A673 (cell line): ENCODE measurements at regions not wholly inside any gene's neighbourhood (a gene's known extent, or its start where the extent isn't known, plus 50 kb on each side); places are given as distances from the start of the nearest gene placed in this dataset.
A peak's percentile ranks its signal among the peaks of the same experiment; 100 is the strongest.

Source experiments
- BruUV-seq: library from RNA; stranded (reverse); fragments of 400-500 nt; replicated peaks from 2 replicates; lab custom pipeline; 2021; lab: Mats Ljungman, UMichigan
- CTCF ChIA-PET: fragments of 300-600 bp; sonication (Branson Sonifier 250); formaldehyde crosslinking; loops from one replicate; lab custom pipeline; 2022; ENCODE audit warnings: antibody characterized with exemption; lab: Charles Lee
- POLR2A ChIA-PET: fragments of 300-600 bp; sonication (Branson Sonifier 250); formaldehyde crosslinking; loops from one replicate; lab custom pipeline; 2022; ENCODE audit warnings: antibody characterized with exemption; ENCODE audit not compliant: low non-redundant PET; lab: Charles Lee
- DNase-seq: peaks from one replicate; pipeline ENCODE4 v3.0.0-alpha.2; 2015; ENCODE audit warnings: low spot score
- H3K27ac ChIP-seq: fragments of 200-600 bp; sonication (generic); 2 replicates; pipeline ENCODE4 v1.5.1; 2016; ENCODE audit warnings: mixed run types, low read depth, mild to moderate bottlenecking, mixed read lengths, antibody characterized with exemption, low read length; ENCODE audit not compliant: poor library complexity, severe bottlenecking
- H3K27me3 ChIP-seq: fragments of 200-600 bp; sonication (generic); replicated peaks from 2 replicates; pipeline ENCODE4 v1.6.1; 2017; ENCODE audit warnings: mixed run types, low read depth, mild to moderate bottlenecking, mixed read lengths, antibody characterized with exemption, low read length; ENCODE audit not compliant: insufficient read depth, poor library complexity
- H3K36me3 ChIP-seq: fragments of 200-600 bp; sonication (generic); 2 replicates; pipeline ENCODE4 v1.6.1; 2016; ENCODE audit warnings: mixed run types, mild to moderate bottlenecking, mixed read lengths, antibody characterized with exemption, low read length; ENCODE audit not compliant: insufficient read depth, poor library complexity, severe bottlenecking
- H3K4me1 ChIP-seq: fragments of 200-600 bp; sonication (generic); 2 replicates; pipeline ENCODE4 v1.6.1; 2017; ENCODE audit warnings: mixed run types, mild to moderate bottlenecking, mixed read lengths, antibody characterized with exemption, low read length; ENCODE audit not compliant: insufficient read depth, poor library complexity, severe bottlenecking
- H3K4me3 ChIP-seq: fragments of 200-600 bp; sonication (generic); 2 replicates; pipeline ENCODE4 v1.5.1; 2016; ENCODE audit warnings: low read depth, mixed run types, mild to moderate bottlenecking, mixed read lengths, low read length; ENCODE audit not compliant: poor library complexity, severe bottlenecking
- H3K9me3 ChIP-seq: fragments of 200-600 bp; sonication (generic); 2 replicates; pipeline ENCODE4 v1.6.1; 2016; ENCODE audit warnings: mixed run types, low read depth, mild to moderate bottlenecking, mixed read lengths, antibody characterized with exemption, low read length; ENCODE audit not compliant: poor library complexity, severe bottlenecking
- CTCF ChIP-seq: fragments of 300-800, 200-600 bp; sonication (generic); conservative IDR thresholded peaks from 2 replicates; pipeline ENCODE4 v1.5.1; 2017; ENCODE audit warnings: low read depth, mild to moderate bottlenecking, antibody characterized with exemption, low read length, moderate library complexity, mixed read lengths
- EZH2 ChIP-seq: fragments of 200-600 bp; sonication (generic); IDR thresholded peaks from 2 replicates; pipeline ENCODE4 v1.6.1; 2017; ENCODE audit warnings: borderline replicate concordance, low read depth, mild to moderate bottlenecking, mixed read lengths, antibody characterized with exemption, low read length; ENCODE audit not compliant: poor library complexity, severe bottlenecking
- intact Hi-C: fragments of 100-400 bp; cut with micrococcal nuclease; formaldehyde crosslinking; loops from one replicate; pipeline ENCODE4 v1.10.0; 2022; ENCODE audit not compliant: unreplicated experiment

GRCh38 chr2:104332731-104333130 is 521.2 kb upstream of the POU3F3 start:
- BruUV-seq, result no TSS peak
- POLR2A ChIA-PET, result no interaction called here
- no peak for TF ChIP-seq CTCF
- no peak for TF ChIP-seq EZH2
- H3K9me3 ChIP-seq, result no peaks in the 10 kb centered on the region
- H3K4me1 ChIP-seq, result no peaks in the 10 kb centered on the region
- peak; percentile 4 for DNase-seq
- H3K36me3 ChIP-seq, result no peaks in the 10 kb centered on the region
- H3K27ac ChIP-seq, result no peak overlapping the region
- intact Hi-C loops, result no loop called here
- H3K4me3 ChIP-seq, result no peak overlapping the region
- CTCF ChIA-PET, result no interaction called here
- H3K27me3 ChIP-seq, result no peaks in the 10 kb centered on the region

GRCh38 chr2:104337869-104338268 is 516.0 kb upstream of the POU3F3 start:
- Histone ChIP-seq H3K9me3 (no peaks in the 10 kb centered on the region), H3K36me3 (no peaks in the 10 kb centered on the region), H3K4me3 (no peak overlapping the region), H3K27ac (no peak overlapping the region), H3K27me3 (no peaks in the 10 kb centered on the region), H3K4me1 (no peaks in the 10 kb centered on the region)
- intact Hi-C loops, result no loop called here
- DNase-seq, result no peak
- CTCF ChIA-PET, result no interaction called here
- no peak for TF ChIP-seq EZH2
- POLR2A ChIA-PET, result no interaction called here
- BruUV-seq, result no TSS peak

GRCh38 chr2:104340162-104340561 is 513.8 kb upstream of the POU3F3 start:
- BruUV-seq, result no TSS peak
- DNase-seq, result no peak
- CTCF ChIA-PET, result no interaction called here
- intact Hi-C loops, result no loop called here
- no peak for TF ChIP-seq CTCF
- POLR2A ChIA-PET, result no interaction called here
- Histone ChIP-seq H3K36me3 (no peaks in the 10 kb centered on the region), H3K27ac (no peak overlapping the region), H3K9me3 (no peaks in the 10 kb centered on the region), H3K4me3 (no peak overlapping the region), H3K27me3 (no peaks in the 10 kb centered on the region), H3K4me1 (no peaks in the 10 kb centered on the region)
